GM12878 (cell line): ENCODE measurements at regions not wholly inside any gene's neighbourhood (a gene's known extent, or its start where the extent isn't known, plus 50 kb on each side); places are given as distances from the start of the nearest gene placed in this dataset.

Experiments
- ATAC-seq: fragments of 200-7000 bp; cut with Tn5 transposase; 3 replicates; pipeline ENCODE4 v1.9.1; 2020; ENCODE audit warnings: mild to moderate bottlenecking, moderate library complexity
- BruUV-seq: library from RNA; stranded (reverse); fragments of 400-500 nt; replicated peaks from 2 replicates; lab custom pipeline; 2021; lab: Mats Ljungman, UMichigan
- CTCF ChIA-PET: fragments of 300-600 bp; sonication (Branson Sonifier 250); formaldehyde crosslinking; extraction: SDS; loops from one replicate; lab custom pipeline; 2021; ENCODE audit warnings: inconsistent platforms; lab: Yijun Ruan, JAX
- POLR2A ChIA-PET: fragments of 350-600 bp; formaldehyde crosslinking; extraction: SDS; loops from one replicate; lab custom pipeline; 2021; ENCODE audit warnings: inconsistent platforms; lab: Charles Lee
- RAD21 ChIA-PET: fragments of 300-600 bp; sonication (Branson Sonifier 250); formaldehyde crosslinking; loops from one replicate; lab custom pipeline; 2023; ENCODE audit warnings: antibody characterized with exemption; ENCODE audit not compliant: unreplicated experiment; lab: Charles Lee
- SMC1A ChIA-PET: fragments of 300-600 bp; sonication (Branson Sonifier 250); formaldehyde crosslinking; loops from one replicate; lab custom pipeline; 2023; ENCODE audit not compliant: unreplicated experiment, uncharacterized antibody; lab: Charles Lee
- DNase-seq: peaks from one replicate; pipeline ENCODE4 v3.0.0-alpha.2; 2011; ENCODE audit warnings: low read depth, low spot score
- FAIRE-seq: peaks from 3 replicates; lab custom pipeline; 2011; peaks lifted over from hg19 to GRCh38; lab: Jason Lieb, UNC
- H2AFZ ChIP-seq: 2 replicates; pipeline ENCODE4 v1.6.0; 2011; ENCODE audit warnings: low read depth, low read length, control low read depth; ENCODE audit not compliant: control insufficient read depth
- H3K27ac ChIP-seq: 2 replicates; pipeline ENCODE4 v1.5.1; 2011; ENCODE audit warnings: control low read depth; ENCODE audit not compliant: control insufficient read depth, insufficient read depth
- H3K27me3 ChIP-seq, 2 experiments: replicated peaks in 1 of 2; 2 replicates each; pipeline versions ENCODE4 v1.6.0 to v1.6.1; 2011; ENCODE audit warnings: low read length in 1 of 2; ENCODE audit not compliant: control insufficient read depth in 2 of 2, insufficient read depth in 2 of 2
- H3K36me3 ChIP-seq, 2 experiments: 2 replicates each; pipeline ENCODE4 v1.5.1; 2011; ENCODE audit warnings: low read length in 1 of 2; ENCODE audit not compliant: control insufficient read depth in 2 of 2, insufficient read depth in 2 of 2
- H3K4me1 ChIP-seq: 2 replicates; pipeline ENCODE4 v1.6.1; 2011; ENCODE audit warnings: mild to moderate bottlenecking, low read length, moderate library complexity, mixed read lengths; ENCODE audit not compliant: control insufficient read depth, insufficient read depth
- H3K4me2 ChIP-seq: 2 replicates; pipeline ENCODE4 v1.6.0; 2011; ENCODE audit warnings: control low read depth; ENCODE audit not compliant: control insufficient read depth, insufficient read depth
- H3K4me3 ChIP-seq: fragments of 200-600 bp; sonication (generic); 2 replicates; pipeline ENCODE4 v1.5.1; 2016
- H3K79me2 ChIP-seq: 2 replicates; pipeline ENCODE4 v1.6.0; 2011; ENCODE audit warnings: low read length; ENCODE audit not compliant: control insufficient read depth, insufficient read depth
- H3K9ac ChIP-seq: 2 replicates; pipeline ENCODE4 v1.8.0; 2011; ENCODE audit warnings: low read length, control low read depth, mixed read lengths; ENCODE audit not compliant: control insufficient read depth, insufficient read depth
- H3K9me3 ChIP-seq: replicated peaks from 3 replicates; pipeline ENCODE4 v1.5.1; 2011; ENCODE audit warnings: mild to moderate bottlenecking, low read length; ENCODE audit not compliant: control insufficient read depth, insufficient read depth
- H4K20me1 ChIP-seq: 2 replicates; pipeline ENCODE4 v1.6.0; 2011; ENCODE audit not compliant: control insufficient read depth, insufficient read depth
- BACH1 ChIP-seq: fragments of 450-650 bp; IDR thresholded peaks from 2 replicates; pipeline ENCODE4 v1.6.1; 2017; ENCODE audit warnings: mild to moderate bottlenecking, borderline replicate concordance
- CHD4 ChIP-seq: fragments of 200-600 bp; sonication (generic); IDR thresholded peaks from 2 replicates; pipeline ENCODE4 v1.6.1; 2016; ENCODE audit warnings: mild to moderate bottlenecking
- EP300 ChIP-seq, 2 experiments: fragments of 150-350 bp in 1 of 2; IDR thresholded peaks; 2 replicates each; pipeline ENCODE4 v1.6.1; 2011 to 2012; ENCODE audit warnings: low read depth in 2 of 2, low read length in 2 of 2, borderline replicate concordance in 1 of 2, improper control_type of control experiment in 1 of 2, inconsistent platforms in 1 of 2; ENCODE audit not compliant: control insufficient read depth in 1 of 2
- FOXM1 ChIP-seq: IDR thresholded peaks from 2 replicates; pipeline ENCODE4 v1.6.1; 2012; ENCODE audit warnings: low read depth, mild to moderate bottlenecking, inconsistent platforms, low read length, moderate library complexity
- POLR2AphosphoS5 ChIP-seq: IDR thresholded peaks from 2 replicates; pipeline ENCODE4 v1.6.1; 2011; ENCODE audit warnings: mild to moderate bottlenecking, low read length, inconsistent platforms
- RBBP5 ChIP-seq: fragments of 200-600 bp; sonication (generic); conservative IDR thresholded peaks from 2 replicates; pipeline ENCODE4 v1.6.1; 2016
- RELA ChIP-seq: fragments of 450-650 bp; IDR thresholded peaks from 2 replicates; pipeline ENCODE4 v1.8.0; 2014; ENCODE audit warnings: borderline replicate concordance; ENCODE audit not compliant: partially characterized antibody
- SMARCA5 ChIP-seq: fragments of 450-650 bp; IDR thresholded peaks from 2 replicates; pipeline ENCODE4 v1.6.1; 2017; ENCODE audit warnings: mild to moderate bottlenecking
- SRF ChIP-seq, 2 experiments: IDR thresholded peaks; 2 replicates each; pipeline ENCODE4 v1.6.1; 2011; ENCODE audit warnings: low read depth in 2 of 2, low read length in 2 of 2, mild to moderate bottlenecking in 1 of 2, moderate library complexity in 1 of 2
- SUZ12 ChIP-seq: fragments of 200-600 bp; sonication (generic); IDR thresholded peaks from one replicate; pipeline ENCODE4 v1.6.1; 2018; ENCODE audit warnings: antibody characterized with exemption, mild to moderate bottlenecking; ENCODE audit not compliant: unreplicated experiment
- TCF3 ChIP-seq: IDR thresholded peaks from 2 replicates; pipeline ENCODE4 v1.6.1; 2012; ENCODE audit warnings: low read depth, mild to moderate bottlenecking, low read length, borderline replicate concordance; ENCODE audit not compliant: insufficient read depth
- TCF7 ChIP-seq: IDR thresholded peaks from 2 replicates; pipeline ENCODE4 v1.6.1; 2014; ENCODE audit warnings: antibody characterized with exemption, borderline replicate concordance
- YY1 ChIP-seq: IDR thresholded peaks from 2 replicates; pipeline ENCODE4 v1.6.1; 2011; ENCODE audit warnings: low read depth, mild to moderate bottlenecking, low read length
- ZNF207 ChIP-seq: fragments of 450-650 bp; IDR thresholded peaks from 2 replicates; pipeline ENCODE4 v1.6.1; 2014; ENCODE audit warnings: antibody characterized with exemption, mild to moderate bottlenecking, borderline replicate concordance
- ZNF217 ChIP-seq: fragments of 450-650 bp; IDR thresholded peaks from 2 replicates; pipeline ENCODE4 v1.6.1; 2017; ENCODE audit warnings: antibody characterized with exemption, mild to moderate bottlenecking
- WGBS: methylation state at CpG from one replicate; pipeline ENCODE4 v1.1.6; 2016; ENCODE audit warnings: low lambda C conversion rate; ENCODE audit not compliant: insufficient replicate concordance, insufficient coverage; ENCODE audit errors: missing lambda C conversion rate; 5-methylcytosine and 5-hydroxymethylcytosine counted together
- in situ Hi-C: fragments of 300-500 bp; cut with MboI; formaldehyde crosslinking; loops from 9 replicates; pipeline ENCODE4 v1.14.3; 2018; ENCODE audit warnings: mixed read lengths
- intact Hi-C: fragments of 100-400 bp; cut with micrococcal nuclease; formaldehyde crosslinking; loops from one replicate; pipeline ENCODE4 v1.14.2; 2022; ENCODE audit not compliant: unreplicated experiment
- TF ChIP-seq, protein P1 (sequence below): fragments of 450-650 bp; formaldehyde crosslinking; IDR thresholded peaks from 2 replicates; pipeline ENCODE4 v1.4.0; 2020; ENCODE audit warnings: mild to moderate bottlenecking, moderate library complexity
- TF ChIP-seq, protein P2 (sequence below): IDR thresholded peaks from 2 replicates; pipeline ENCODE4 v1.6.1; 2011; ENCODE audit warnings: borderline replicate concordance, low read depth, mild to moderate bottlenecking, moderate library complexity, low read length; ENCODE audit not compliant: insufficient read depth, poor library complexity, severe bottlenecking

DNA sequence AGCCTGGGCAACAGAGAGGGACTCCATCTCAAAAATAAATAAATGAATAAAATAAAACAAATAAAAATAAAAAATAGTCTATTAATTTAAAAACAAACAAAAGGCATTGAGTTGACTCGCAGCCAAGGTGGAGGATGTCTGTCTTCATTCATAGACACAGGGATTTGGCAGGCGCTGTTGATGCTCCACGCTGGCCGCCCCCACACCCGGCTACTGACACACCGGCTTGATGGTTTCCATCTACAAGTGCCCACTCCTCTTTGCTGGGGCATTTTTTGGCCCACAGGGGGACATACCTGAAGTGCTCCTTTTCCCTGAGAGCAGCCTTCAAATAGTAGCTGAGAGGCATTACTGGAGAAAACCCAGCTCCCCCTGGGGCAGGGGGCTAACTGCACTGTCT, 178.3 kb upstream of the RALGAPA2 start:
- WGBS: 52% methylated on average over 6 of the region's 6 CpGs
- DNase-seq: no peak
- no peak overlapping the region for H2AFZ ChIP-seq
- no peak for ATAC-seq
- no peaks in the 10 kb centered on the region for H3K79me2 ChIP-seq
- ChIA-PET SMC1A (no interaction called here), CTCF (no interaction called here), POLR2A (no interaction called here), RAD21 (no interaction called here)
- no TSS peak for BruUV-seq
- H3K4me1 ChIP-seq: no peaks in the 10 kb centered on the region
- H3K27ac ChIP-seq: no peak overlapping the region
- no peak overlapping the region for H3K4me3 ChIP-seq
- intact Hi-C loops (no loop called here), in situ Hi-C loops (no loop called here)
- H4K20me1 ChIP-seq: no peaks in the 10 kb centered on the region
- no peak for FAIRE-seq
- no peak overlapping the region for H3K9ac ChIP-seq
- H3K4me2 ChIP-seq: no peak overlapping the region
- no peaks in the 10 kb centered on the region for H3K36me3 ChIP-seq
- H3K27me3 ChIP-seq: no peaks in the 10 kb centered on the region
- no peaks in the 10 kb centered on the region for H3K9me3 ChIP-seq
- no peak for TF ChIP-seq SUZ12
- TF ChIP-seq CHD4: no peak
- TF ChIP-seq SRF (IDR thresholded peaks at IDR 0.05; ENCODE audit: low read depth in 2 of 2, low read length in 2 of 2): no peak
- no peak for TF ChIP-seq ZNF207
- TF ChIP-seq, protein P1, sequence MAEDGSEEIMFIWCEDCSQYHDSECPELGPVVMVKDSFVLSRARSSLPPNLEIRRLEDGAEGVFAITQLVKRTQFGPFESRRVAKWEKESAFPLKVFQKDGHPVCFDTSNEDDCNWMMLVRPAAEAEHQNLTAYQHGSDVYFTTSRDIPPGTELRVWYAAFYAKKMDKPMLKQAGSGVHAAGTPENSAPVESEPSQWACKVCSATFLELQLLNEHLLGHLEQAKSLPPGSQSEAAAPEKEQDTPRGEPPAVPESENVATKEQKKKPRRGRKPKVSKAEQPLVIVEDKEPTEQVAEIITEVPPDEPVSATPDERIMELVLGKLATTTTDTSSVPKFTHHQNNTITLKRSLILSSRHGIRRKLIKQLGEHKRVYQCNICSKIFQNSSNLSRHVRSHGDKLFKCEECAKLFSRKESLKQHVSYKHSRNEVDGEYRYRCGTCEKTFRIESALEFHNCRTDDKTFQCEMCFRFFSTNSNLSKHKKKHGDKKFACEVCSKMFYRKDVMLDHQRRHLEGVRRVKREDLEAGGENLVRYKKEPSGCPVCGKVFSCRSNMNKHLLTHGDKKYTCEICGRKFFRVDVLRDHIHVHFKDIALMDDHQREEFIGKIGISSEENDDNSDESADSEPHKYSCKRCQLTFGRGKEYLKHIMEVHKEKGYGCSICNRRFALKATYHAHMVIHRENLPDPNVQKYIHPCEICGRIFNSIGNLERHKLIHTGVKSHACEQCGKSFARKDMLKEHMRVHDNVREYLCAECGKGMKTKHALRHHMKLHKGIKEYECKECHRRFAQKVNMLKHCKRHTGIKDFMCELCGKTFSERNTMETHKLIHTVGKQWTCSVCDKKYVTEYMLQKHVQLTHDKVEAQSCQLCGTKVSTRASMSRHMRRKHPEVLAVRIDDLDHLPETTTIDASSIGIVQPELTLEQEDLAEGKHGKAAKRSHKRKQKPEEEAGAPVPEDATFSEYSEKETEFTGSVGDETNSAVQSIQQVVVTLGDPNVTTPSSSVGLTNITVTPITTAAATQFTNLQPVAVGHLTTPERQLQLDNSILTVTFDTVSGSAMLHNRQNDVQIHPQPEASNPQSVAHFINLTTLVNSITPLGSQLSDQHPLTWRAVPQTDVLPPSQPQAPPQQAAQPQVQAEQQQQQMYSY (CRISPR knock-in tag): no peak
- TF ChIP-seq RBBP5: no peak
- TF ChIP-seq, protein P2, sequence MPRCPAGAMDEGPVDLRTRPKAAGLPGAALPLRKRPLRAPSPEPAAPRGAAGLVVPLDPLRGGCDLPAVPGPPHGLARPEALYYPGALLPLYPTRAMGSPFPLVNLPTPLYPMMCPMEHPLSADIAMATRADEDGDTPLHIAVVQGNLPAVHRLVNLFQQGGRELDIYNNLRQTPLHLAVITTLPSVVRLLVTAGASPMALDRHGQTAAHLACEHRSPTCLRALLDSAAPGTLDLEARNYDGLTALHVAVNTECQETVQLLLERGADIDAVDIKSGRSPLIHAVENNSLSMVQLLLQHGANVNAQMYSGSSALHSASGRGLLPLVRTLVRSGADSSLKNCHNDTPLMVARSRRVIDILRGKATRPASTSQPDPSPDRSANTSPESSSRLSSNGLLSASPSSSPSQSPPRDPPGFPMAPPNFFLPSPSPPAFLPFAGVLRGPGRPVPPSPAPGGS: no peak
- no peak for TF ChIP-seq ZNF217
- no peak for TF ChIP-seq TCF3
- TF ChIP-seq EP300 (IDR thresholded peaks at IDR 0.05; ENCODE audit: borderline replicate concordance in 1 of 2, control insufficient read depth in 1 of 2, low read depth in 2 of 2, low read length in 2 of 2): no peak
- TF ChIP-seq POLR2AphosphoS5: no peak
- TF ChIP-seq YY1: no peak
- no peak for TF ChIP-seq BACH1
- no peak for TF ChIP-seq SMARCA5
- TF ChIP-seq FOXM1: no peak
- TF ChIP-seq TCF7: no peak
- TF ChIP-seq RELA: no peak
